ENCODE measurements at regions not wholly inside any gene's neighbourhood (a gene's known extent, or its start where the extent isn't known, plus 50 kb on each side); places are given as distances from the start of the nearest gene placed in this dataset.

GRCh38 chr5:118456085-118456484, 532.3 kb downstream of the DTWD2 start:
- no peaks in the 10 kb centered on the region for H3K9me3 ChIP-seq
- no peaks in the 10 kb centered on the region for H3K36me3 ChIP-seq
- TF ChIP-seq POLR2AphosphoS5 (IDR thresholded peaks at IDR 0.05; ENCODE audit: insufficient read depth in 1 of 2, low read depth in 1 of 2) (no peak), CTCF (IDR thresholded peaks at IDR 0.05) (no peak), POLR2A (IDR thresholded peaks at IDR 0.05) (no peak)
- intact Hi-C loops (cut with DNase I), result no loop called here
- H3K27ac ChIP-seq, result no peak overlapping the region
- no peak overlapping the region for H3K4me3 ChIP-seq
- H3K27me3 ChIP-seq, result no peaks in the 10 kb centered on the region
- H3K4me1 ChIP-seq, result no peaks in the 10 kb centered on the region
- no peak for DNase-seq (ENCODE audit: extremely low spot score in 2 of 2)

GRCh38 chr5:118451697-118452247, 536.6 kb downstream of the DTWD2 start:
- Histone ChIP-seq H3K4me1 (no peaks in the 10 kb centered on the region), H3K9me3 (no peaks in the 10 kb centered on the region), H3K27ac (no peak overlapping the region), H3K27me3 (no peaks in the 10 kb centered on the region), H3K4me3 (no peak overlapping the region), H3K36me3 (no peaks in the 10 kb centered on the region)
- TF ChIP-seq CTCF (IDR thresholded peaks at IDR 0.05), result no peak
- TF ChIP-seq POLR2A (IDR thresholded peaks at IDR 0.05), result no peak
- TF ChIP-seq POLR2AphosphoS5 (IDR thresholded peaks at IDR 0.05; ENCODE audit: insufficient read depth in 1 of 2, low read depth in 1 of 2), result no peak
- DNase-seq (ENCODE audit: extremely low spot score in 2 of 2), result no peak
- intact Hi-C loops (cut with DNase I), result no loop called here

DNA sequence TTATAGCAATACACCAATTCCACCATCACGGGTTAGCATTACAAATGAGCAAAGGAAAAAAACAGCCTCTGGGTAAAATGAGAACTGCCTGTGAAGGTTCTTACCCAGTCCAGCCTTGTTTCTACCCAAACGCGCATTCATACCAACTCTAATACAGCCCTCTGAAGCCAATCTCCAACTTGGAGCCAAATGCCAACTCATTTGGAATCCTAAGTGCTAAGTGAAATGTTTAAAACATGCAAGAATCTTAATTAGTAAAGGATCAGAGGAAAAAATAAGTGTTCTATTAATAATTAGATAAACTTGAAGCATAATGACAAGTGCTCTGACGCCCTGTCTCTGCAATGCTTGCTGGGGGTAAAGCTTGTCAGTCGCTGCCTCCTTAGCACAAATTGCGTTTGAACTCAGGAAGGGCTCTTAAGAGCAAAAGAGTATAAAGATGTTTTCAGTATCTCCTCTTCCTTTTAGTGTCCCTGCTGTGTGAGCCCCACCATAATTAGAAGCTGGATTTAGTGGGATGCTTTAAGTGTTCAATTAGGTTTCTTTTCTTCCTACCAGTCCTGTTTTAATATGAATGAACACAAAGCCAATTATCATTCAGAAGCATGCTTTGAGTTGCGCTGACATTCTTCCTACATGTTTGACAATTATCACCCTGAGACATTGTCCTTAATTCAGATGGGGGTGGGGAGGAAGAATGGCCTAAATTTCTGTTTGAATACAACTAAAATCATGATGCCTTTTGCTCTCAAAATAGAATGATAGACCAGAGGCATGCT, 537.6 kb downstream of the DTWD2 start:
- H3K9me3 ChIP-seq, result no peaks in the 10 kb centered on the region
- H3K27ac ChIP-seq, result no peak overlapping the region
- H3K4me3 ChIP-seq, result no peak overlapping the region
- no peak for TF ChIP-seq CTCF (IDR thresholded peaks at IDR 0.05)
- TF ChIP-seq POLR2AphosphoS5 (IDR thresholded peaks at IDR 0.05; ENCODE audit: insufficient read depth in 1 of 2, low read depth in 1 of 2), result no peak
- no peak for TF ChIP-seq POLR2A (IDR thresholded peaks at IDR 0.05)
- DNase-seq (ENCODE audit: extremely low spot score in 2 of 2), result no peak
- intact Hi-C loops (cut with DNase I), result no loop called here
- no peaks in the 10 kb centered on the region for H3K36me3 ChIP-seq
- no peaks in the 10 kb centered on the region for H3K4me1 ChIP-seq
- no peaks in the 10 kb centered on the region for H3K27me3 ChIP-seq

DNA sequence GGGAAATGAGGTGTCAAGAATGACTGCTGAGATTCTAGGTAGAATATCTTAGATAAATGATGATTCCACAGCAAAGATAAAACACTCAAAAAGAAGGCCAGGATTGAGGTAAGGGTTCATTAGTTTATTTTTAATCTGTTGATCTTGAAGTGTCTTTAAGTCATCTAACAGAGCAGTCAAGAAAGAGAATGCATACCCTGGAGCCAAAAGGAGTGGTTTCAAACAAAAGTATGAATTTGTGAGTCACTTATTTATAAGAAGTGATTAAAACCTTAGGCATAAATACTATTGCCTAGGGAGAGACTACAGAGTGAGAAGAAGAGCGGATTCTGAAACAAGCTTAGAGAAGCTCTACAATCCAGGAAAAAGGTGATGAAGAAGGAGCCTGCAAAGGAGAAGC, 541.0 kb downstream of the DTWD2 start:
- TF ChIP-seq CTCF (IDR thresholded peaks at IDR 0.05) (no peak), POLR2A (IDR thresholded peaks at IDR 0.05) (no peak), POLR2AphosphoS5 (IDR thresholded peaks at IDR 0.05; ENCODE audit: insufficient read depth in 1 of 2, low read depth in 1 of 2) (no peak)
- intact Hi-C loops (cut with DNase I), result no loop called here

GRCh38 chr5:118441956-118442355, 546.4 kb downstream of the DTWD2 start:
- no peak for DNase-seq (ENCODE audit: extremely low spot score in 2 of 2)
- no peaks in the 10 kb centered on the region for H3K36me3 ChIP-seq
- intact Hi-C loops (cut with DNase I), result no loop called here
- H3K9me3 ChIP-seq, result no peaks in the 10 kb centered on the region
- H3K27me3 ChIP-seq, result no peaks in the 10 kb centered on the region
- no peak overlapping the region for H3K27ac ChIP-seq
- H3K4me1 ChIP-seq, result peaks cover 10% of the 10 kb centered on the region
- H3K4me3 ChIP-seq, result no peak overlapping the region
- no peak for TF ChIP-seq POLR2AphosphoS5 (IDR thresholded peaks at IDR 0.05; ENCODE audit: insufficient read depth in 1 of 2, low read depth in 1 of 2)
- TF ChIP-seq CTCF (IDR thresholded peaks at IDR 0.05), result no peak
- TF ChIP-seq POLR2A (IDR thresholded peaks at IDR 0.05), result no peak

More for the DNA sequence above, 541.0 kb downstream of the DTWD2 start:
- no peak for DNase-seq (ENCODE audit: extremely low spot score in 2 of 2)
- no peaks in the 10 kb centered on the region for H3K4me1 ChIP-seq
- no peak overlapping the region for H3K27ac ChIP-seq
- H3K9me3 ChIP-seq, result no peaks in the 10 kb centered on the region
- H3K27me3 ChIP-seq, result no peaks in the 10 kb centered on the region
- no peak overlapping the region for H3K4me3 ChIP-seq
- no peaks in the 10 kb centered on the region for H3K36me3 ChIP-seq

All from vagina (tissue), 2 donors.